DND-41 (cell line): ENCODE measurements at regions not wholly inside any gene's neighbourhood (a gene's known extent, or its start where the extent isn't known, plus 50 kb on each side); places are given as distances from the start of the nearest gene placed in this dataset.

Experiments used
- EZH2 ChIP-seq: IDR thresholded peaks from 3 replicates; pipeline ENCODE4 v1.6.1; 2012; ENCODE audit warnings: borderline replicate concordance, low read depth, mild to moderate bottlenecking, moderate library complexity, low read length, inconsistent platforms; ENCODE audit not compliant: severe bottlenecking
- TF ChIP-seq, protein P1 (sequence below): IDR thresholded peaks from 2 replicates; pipeline ENCODE4 v1.5.1; 2012; ENCODE audit warnings: borderline replicate concordance, low read length, moderate library complexity, mild to moderate bottlenecking; ENCODE audit not compliant: poor library complexity, severe bottlenecking; ENCODE audit errors: extremely low read depth

DNA sequence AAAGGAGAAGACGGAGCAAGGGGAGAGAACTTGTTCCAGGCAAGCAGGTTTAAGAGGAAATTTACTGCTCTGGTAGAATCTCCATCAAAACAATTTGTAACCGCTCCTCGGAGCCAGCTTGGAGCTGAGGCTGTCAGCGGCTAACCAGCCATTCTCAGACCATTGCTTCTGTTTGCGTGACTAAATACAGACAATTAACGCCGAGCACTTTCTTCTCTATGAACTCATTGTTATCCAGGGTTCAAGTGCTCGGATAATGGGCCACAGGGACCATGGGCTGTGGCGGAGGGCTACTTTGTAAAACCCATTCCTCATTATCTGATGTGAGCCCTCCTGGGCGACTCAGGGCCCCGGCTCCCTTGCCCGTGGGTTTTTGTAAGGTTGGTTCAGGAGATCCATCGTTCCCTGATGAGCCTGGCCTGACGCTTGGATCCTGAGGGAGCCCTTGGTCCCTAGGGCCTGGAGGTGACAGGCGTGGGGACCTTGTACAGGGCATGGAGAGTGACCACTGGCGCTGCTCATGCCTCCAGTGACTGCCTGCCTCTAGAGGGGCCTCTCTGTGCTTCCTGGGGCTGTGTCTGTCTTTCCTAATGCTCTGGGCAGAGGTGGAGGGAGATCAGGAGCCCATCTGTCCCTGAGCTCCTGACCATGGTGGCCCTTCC is 61.5 kb upstream of the ZNF536 start:
- TF ChIP-seq, protein P1, sequence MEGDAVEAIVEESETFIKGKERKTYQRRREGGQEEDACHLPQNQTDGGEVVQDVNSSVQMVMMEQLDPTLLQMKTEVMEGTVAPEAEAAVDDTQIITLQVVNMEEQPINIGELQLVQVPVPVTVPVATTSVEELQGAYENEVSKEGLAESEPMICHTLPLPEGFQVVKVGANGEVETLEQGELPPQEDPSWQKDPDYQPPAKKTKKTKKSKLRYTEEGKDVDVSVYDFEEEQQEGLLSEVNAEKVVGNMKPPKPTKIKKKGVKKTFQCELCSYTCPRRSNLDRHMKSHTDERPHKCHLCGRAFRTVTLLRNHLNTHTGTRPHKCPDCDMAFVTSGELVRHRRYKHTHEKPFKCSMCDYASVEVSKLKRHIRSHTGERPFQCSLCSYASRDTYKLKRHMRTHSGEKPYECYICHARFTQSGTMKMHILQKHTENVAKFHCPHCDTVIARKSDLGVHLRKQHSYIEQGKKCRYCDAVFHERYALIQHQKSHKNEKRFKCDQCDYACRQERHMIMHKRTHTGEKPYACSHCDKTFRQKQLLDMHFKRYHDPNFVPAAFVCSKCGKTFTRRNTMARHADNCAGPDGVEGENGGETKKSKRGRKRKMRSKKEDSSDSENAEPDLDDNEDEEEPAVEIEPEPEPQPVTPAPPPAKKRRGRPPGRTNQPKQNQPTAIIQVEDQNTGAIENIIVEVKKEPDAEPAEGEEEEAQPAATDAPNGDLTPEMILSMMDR = no peak
- TF ChIP-seq EZH2 = no peak
